MM.1S (cell line): ENCODE measurements at regions not wholly inside any gene's neighbourhood (a gene's known extent, or its start where the extent isn't known, plus 50 kb on each side); places are given as distances from the start of the nearest gene placed in this dataset.

Source experiments
- DNase-seq: peaks from one replicate; pipeline ENCODE4 v3.0.0-alpha.2; 2015
- H2AFZ ChIP-seq: fragments of 300-600 bp; sonication (generic); 2 replicates; pipeline ENCODE4 v1.6.0; 2016; ENCODE audit warnings: antibody characterized with exemption, low read length
- H3F3A ChIP-seq: fragments of 300-600 bp; sonication (generic); 2 replicates; pipeline ENCODE4 v1.6.1; 2016; ENCODE audit warnings: mild to moderate bottlenecking, antibody characterized with exemption, low read length, moderate library complexity, mixed read lengths; ENCODE audit not compliant: insufficient read depth
- H3K27ac ChIP-seq: fragments of 300-600 bp; sonication (generic); 2 replicates; pipeline ENCODE4 v1.5.1; 2016; ENCODE audit warnings: mild to moderate bottlenecking, low read length
- H3K27me3 ChIP-seq: fragments of 300-600 bp; sonication (generic); replicated peaks from 2 replicates; pipeline ENCODE4 v1.6.0; 2016; ENCODE audit warnings: low read length; ENCODE audit not compliant: insufficient read depth
- H3K36me3 ChIP-seq: fragments of 300-600 bp; sonication (generic); replicated peaks from 2 replicates; pipeline ENCODE4 v1.6.1; 2016; ENCODE audit warnings: mild to moderate bottlenecking, low read length, mixed read lengths; ENCODE audit not compliant: insufficient read depth
- H3K4me1 ChIP-seq: fragments of 300-600 bp; sonication (generic); 2 replicates; pipeline ENCODE4 v1.6.1; 2016; ENCODE audit warnings: low read length, mixed read lengths
- H3K4me2 ChIP-seq: fragments of 300-600 bp; sonication (generic); 2 replicates; pipeline ENCODE4 v1.6.0; 2016; ENCODE audit warnings: low read depth, low read length
- H3K4me3 ChIP-seq: fragments of 300-600 bp; sonication (generic); 2 replicates; pipeline ENCODE4 v1.5.1; 2016; ENCODE audit warnings: low read length, mixed read lengths
- H3K79me2 ChIP-seq: fragments of 300-600 bp; sonication (generic); 2 replicates; pipeline ENCODE4 v1.6.1; 2016; ENCODE audit warnings: mixed run types, low read length, mixed read lengths
- H3K9ac ChIP-seq: fragments of 300-600 bp; sonication (generic); 2 replicates; pipeline ENCODE4 v1.6.1; 2016; ENCODE audit warnings: low read length, mixed read lengths
- H3K9me2 ChIP-seq: fragments of 300-600 bp; sonication (generic); replicated peaks from 2 replicates; pipeline ENCODE4 v1.6.1; 2016; ENCODE audit warnings: mild to moderate bottlenecking, low read length, mixed read lengths; ENCODE audit not compliant: insufficient read depth
- H3K9me3 ChIP-seq: fragments of 300-600 bp; sonication (generic); replicated peaks from 2 replicates; pipeline ENCODE4 v1.6.1; 2016; ENCODE audit warnings: mild to moderate bottlenecking, low read length, mixed read lengths; ENCODE audit not compliant: insufficient read depth
- H4K20me1 ChIP-seq: fragments of 300-600 bp; sonication (generic); 2 replicates; pipeline ENCODE4 v1.6.1; 2016; ENCODE audit warnings: mild to moderate bottlenecking, low read length, moderate library complexity, mixed read lengths; ENCODE audit not compliant: insufficient read depth
- EZH2 ChIP-seq: fragments of 300-600 bp; sonication (generic); optimal IDR thresholded peaks from 2 replicates; pipeline ENCODE3; 2017; ENCODE audit warnings: low read depth, mild to moderate bottlenecking, antibody characterized with exemption, low read length, mixed read lengths
- EZH2phosphoT487 ChIP-seq: fragments of 300-600 bp; sonication (generic); IDR thresholded peaks from 2 replicates; pipeline ENCODE4 v1.6.1; 2018; ENCODE audit warnings: antibody characterized with exemption, low read length
- TF ChIP-seq, protein P1 (sequence below): fragments of 300-600 bp; sonication (generic); IDR thresholded peaks from 2 replicates; pipeline ENCODE4 v1.5.1; 2016; ENCODE audit warnings: antibody characterized with exemption, low read length, mixed read lengths

DNA sequence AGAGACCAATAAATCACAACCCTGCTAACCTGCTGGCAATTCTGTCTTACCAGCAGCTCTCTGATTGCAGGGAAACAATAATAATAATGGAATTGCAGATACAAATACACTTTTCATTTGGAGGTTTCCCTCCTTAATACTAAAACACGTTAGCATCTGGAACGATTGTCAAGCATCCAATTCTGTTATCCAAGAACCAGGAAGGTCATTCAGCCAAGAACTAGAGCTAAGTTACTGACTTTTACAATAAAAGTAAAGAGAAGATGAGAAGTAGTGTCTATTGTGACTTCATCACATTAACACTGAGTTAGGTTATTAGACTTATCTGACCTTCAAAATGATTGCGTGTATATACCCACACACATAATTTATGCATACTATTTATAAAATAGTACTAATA lies 335.6 kb downstream of the BRINP1 start:
- Histone ChIP-seq H3K4me1 (no peaks in the 10 kb centered on the region), H4K20me1 (no peaks in the 10 kb centered on the region), H3K9me2 (no peaks in the 10 kb centered on the region), H3K27me3 (no peaks in the 10 kb centered on the region), H3K27ac (no peak overlapping the region), H3K79me2 (no peaks in the 10 kb centered on the region), H3K9ac (no peak overlapping the region), H3K36me3 (no peaks in the 10 kb centered on the region), H3F3A (no peaks in the 10 kb centered on the region), H3K4me3 (no peak overlapping the region), H3K4me2 (no peak overlapping the region), H3K9me3 (no peaks in the 10 kb centered on the region), H2AFZ (no peak overlapping the region)
- TF ChIP-seq, protein P1, sequence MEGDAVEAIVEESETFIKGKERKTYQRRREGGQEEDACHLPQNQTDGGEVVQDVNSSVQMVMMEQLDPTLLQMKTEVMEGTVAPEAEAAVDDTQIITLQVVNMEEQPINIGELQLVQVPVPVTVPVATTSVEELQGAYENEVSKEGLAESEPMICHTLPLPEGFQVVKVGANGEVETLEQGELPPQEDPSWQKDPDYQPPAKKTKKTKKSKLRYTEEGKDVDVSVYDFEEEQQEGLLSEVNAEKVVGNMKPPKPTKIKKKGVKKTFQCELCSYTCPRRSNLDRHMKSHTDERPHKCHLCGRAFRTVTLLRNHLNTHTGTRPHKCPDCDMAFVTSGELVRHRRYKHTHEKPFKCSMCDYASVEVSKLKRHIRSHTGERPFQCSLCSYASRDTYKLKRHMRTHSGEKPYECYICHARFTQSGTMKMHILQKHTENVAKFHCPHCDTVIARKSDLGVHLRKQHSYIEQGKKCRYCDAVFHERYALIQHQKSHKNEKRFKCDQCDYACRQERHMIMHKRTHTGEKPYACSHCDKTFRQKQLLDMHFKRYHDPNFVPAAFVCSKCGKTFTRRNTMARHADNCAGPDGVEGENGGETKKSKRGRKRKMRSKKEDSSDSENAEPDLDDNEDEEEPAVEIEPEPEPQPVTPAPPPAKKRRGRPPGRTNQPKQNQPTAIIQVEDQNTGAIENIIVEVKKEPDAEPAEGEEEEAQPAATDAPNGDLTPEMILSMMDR: no peak
- TF ChIP-seq EZH2phosphoT487: no peak
- no peak for TF ChIP-seq EZH2
- no peak for DNase-seq

DNA sequence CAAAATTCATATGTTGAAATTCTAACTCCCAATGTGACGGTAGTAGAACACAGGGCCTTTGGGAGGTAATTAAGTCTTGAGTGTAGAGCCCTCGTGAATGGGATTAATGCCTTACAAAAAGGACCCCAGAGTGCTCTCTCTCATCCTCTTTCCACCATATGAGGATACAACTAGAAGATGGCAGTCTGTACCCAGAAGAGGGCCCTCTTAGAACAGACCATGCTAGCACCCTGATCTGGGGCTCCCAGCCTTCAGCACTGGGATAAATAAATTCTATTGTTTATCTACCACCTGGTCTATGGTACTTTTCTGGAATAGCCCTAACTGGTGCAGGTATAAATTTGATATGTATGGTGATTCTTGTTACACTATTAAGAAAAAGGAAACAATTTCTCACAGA lies 332.3 kb downstream of the BRINP1 start:
- H3K9me3 ChIP-seq: no peaks in the 10 kb centered on the region
- DNase-seq: no peak

DNA sequence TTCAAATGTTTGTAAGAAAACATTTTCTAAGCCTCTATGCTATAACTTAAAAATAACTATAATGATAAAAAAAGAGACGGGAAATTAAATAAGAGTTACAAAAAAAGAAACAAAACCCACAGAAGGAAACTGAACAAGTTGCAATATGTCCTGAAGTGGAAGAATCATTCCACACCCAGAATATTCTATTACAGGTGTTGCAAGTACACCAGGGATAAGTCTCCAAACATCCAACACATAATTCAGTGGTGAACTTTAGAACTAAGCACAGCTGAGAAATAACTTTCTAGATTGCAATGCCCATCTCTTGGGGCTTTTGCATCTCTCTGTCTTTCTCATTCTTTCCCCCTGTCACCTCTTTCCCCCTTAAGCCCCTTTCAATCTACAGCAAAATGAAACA lies 325.2 kb downstream of the BRINP1 start:
- H3K36me3 ChIP-seq: no peaks in the 10 kb centered on the region
- no peaks in the 10 kb centered on the region for H3K9me3 ChIP-seq
- no peak for DNase-seq
- no peaks in the 10 kb centered on the region for H3K79me2 ChIP-seq
- no peak overlapping the region for H3K4me2 ChIP-seq
- no peaks in the 10 kb centered on the region for H3K27me3 ChIP-seq
- H3K9me2 ChIP-seq: no peaks in the 10 kb centered on the region
- TF ChIP-seq, protein P1: no peak
- no peak for TF ChIP-seq EZH2
- no peak for TF ChIP-seq EZH2phosphoT487
- H4K20me1 ChIP-seq: no peaks in the 10 kb centered on the region
- H3K4me1 ChIP-seq: no peaks in the 10 kb centered on the region
- no peaks in the 10 kb centered on the region for H3F3A ChIP-seq
- no peak overlapping the region for H2AFZ ChIP-seq
- H3K27ac ChIP-seq: no peak overlapping the region
- H3K9ac ChIP-seq: no peak overlapping the region
- no peak overlapping the region for H3K4me3 ChIP-seq

More for the DNA sequence above, 332.3 kb downstream of the BRINP1 start:
- Histone ChIP-seq H3K36me3 (no peaks in the 10 kb centered on the region), H4K20me1 (no peaks in the 10 kb centered on the region), H3K4me1 (no peaks in the 10 kb centered on the region), H3K9me2 (no peaks in the 10 kb centered on the region), H3K27ac (no peak overlapping the region), H2AFZ (no peak overlapping the region), H3K9ac (no peak overlapping the region), H3F3A (no peaks in the 10 kb centered on the region), H3K79me2 (no peaks in the 10 kb centered on the region), H3K4me3 (no peak overlapping the region), H3K27me3 (no peaks in the 10 kb centered on the region), H3K4me2 (no peak overlapping the region)
- no peak for TF ChIP-seq EZH2

DNA sequence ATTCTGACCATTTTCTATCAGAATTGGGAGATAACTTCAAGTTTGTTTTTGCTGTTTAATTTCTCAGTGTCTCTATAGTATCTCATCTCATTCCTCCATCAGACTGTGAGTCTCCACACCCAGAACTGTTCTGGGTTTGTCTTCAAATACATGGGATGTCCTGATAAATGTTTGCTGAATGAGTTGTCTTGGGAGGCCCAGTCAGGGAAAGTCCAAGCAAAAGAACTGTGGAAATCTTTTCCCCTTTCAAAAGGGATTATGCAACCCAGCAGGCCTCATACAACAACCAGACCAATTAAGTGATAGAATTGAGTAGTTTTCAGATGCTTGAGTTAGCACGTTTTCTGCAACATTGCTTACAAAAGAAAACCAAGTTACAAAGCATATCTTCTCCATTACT lies 324.4 kb downstream of the BRINP1 start:
- Histone ChIP-seq H3K9me2 (no peaks in the 10 kb centered on the region), H3K27me3 (no peaks in the 10 kb centered on the region), H3K36me3 (no peaks in the 10 kb centered on the region), H3K27ac (no peak overlapping the region), H3F3A (no peaks in the 10 kb centered on the region), H3K9me3 (no peaks in the 10 kb centered on the region), H3K4me1 (no peaks in the 10 kb centered on the region), H3K4me2 (no peak overlapping the region), H3K9ac (no peak overlapping the region), H3K79me2 (no peaks in the 10 kb centered on the region), H3K4me3 (no peak overlapping the region), H4K20me1 (no peaks in the 10 kb centered on the region), H2AFZ (no peak overlapping the region)
- TF ChIP-seq EZH2phosphoT487 (no peak), EZH2 (no peak)
- TF ChIP-seq, protein P1: no peak
- DNase-seq: no peak
